HG03025 (cell line): ENCODE measurements at regions not wholly inside any gene's neighbourhood (a gene's known extent, or its start where the extent isn't known, plus 50 kb on each side); places are given as distances from the start of the nearest gene placed in this dataset.

Source experiments
- ATAC-seq: cut with Tn5 transposase; IDR thresholded peaks from one replicate; pipeline ENCODE4 v1.9.1; 2021; ENCODE audit warnings: mild to moderate bottlenecking, moderate library complexity; ENCODE audit not compliant: unreplicated experiment, low FRiP score

DNA sequence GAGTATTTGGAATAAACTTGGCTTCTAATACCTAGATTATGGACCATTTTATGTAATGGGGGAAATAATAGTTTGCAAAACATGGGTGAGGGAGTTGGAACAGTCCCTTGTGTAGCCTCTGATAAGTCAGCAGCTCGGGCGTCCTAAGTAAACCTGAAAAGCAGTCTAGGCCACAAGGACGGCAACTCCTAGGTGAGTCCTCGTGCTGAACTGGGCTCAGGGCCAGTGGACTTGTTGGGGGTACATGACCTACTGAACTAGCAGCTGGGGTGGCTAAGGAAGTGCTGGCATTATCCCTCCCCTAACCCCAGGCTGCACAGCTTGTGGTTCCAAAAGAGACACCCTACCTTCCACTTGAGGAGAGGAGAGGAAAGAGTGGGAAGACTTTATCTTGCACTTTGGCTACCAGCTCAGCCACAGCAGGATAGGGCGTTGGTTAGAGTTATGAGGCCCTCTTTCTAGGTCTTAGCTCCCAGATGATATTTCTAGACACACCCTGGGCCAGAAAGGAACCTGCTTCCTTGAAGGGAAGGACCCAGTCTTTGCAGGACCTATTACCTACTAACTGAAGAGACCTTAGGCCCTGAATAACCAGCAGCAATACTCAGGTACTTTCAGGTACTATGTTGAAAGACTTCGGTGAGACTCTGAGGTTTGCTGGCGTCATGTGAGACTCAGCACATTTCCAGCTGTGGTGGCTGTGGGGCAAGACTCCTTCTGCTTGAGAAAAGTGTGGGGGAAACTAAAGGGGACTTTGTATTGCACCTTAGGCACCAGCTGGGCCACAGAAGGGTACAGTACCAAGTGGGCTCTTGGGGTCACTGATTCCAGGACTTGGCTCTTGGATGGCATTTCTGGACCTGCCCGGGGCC, 71.0 kb downstream of the AQP4 start:
- no peak for ATAC-seq

DNA sequence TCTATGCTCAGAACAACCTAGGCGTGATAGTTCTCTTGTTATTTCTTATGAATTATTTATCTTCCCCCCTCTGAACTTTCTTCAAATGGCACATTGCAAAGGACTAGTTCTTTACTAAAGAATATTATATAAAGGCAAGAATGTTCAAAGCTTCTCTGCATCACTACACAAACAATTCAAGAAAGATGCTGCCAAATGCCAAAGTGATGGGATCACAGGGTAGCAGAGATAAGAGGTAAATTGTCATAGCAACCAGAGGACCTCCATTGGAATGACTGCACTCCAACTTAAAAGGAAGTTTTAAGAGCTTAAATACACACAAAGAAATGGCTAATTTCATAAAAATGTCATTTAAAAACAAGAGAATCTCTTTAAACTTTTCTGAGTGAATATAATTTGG, 72.8 kb downstream of the AQP4 start:
- no peak for ATAC-seq

DNA sequence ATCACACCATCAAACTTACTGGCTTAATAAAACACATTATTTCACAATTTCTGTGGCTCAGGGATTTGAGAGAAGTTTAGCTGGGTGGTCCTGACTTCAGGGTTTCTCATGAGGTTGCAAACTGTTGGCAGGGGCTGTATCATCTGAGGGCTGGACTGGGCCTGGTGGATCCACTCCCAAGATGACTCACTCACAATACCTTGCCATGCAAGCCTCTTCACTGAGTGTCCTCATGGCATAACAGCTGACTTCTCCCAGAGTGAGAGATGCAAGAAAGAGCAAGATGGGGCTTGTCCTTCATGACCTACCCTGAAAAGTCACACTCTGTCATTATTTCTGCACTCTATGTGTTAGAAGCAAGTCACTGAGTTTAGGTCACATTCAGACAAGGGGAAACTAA, 73.8 kb downstream of the AQP4 start:
- no peak for ATAC-seq

DNA sequence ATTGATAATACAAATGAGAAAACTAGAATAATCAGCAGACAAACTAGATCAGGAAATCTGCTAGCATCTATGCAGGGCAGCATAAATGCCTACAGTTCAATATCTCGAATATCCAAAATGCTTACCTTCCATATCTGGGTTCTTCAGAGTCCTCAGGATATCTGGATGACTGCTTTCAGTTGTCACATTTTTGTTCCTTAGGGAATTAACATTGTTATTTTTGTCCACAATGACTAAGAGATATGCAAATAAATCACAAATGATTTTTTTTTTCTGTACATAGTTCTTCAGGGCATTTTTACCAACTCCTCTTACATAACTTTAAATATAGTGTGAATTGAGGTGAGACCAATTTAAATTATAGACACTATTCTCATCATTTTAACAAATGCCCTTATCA, 80.9 kb downstream of the AQP4 start:
- ATAC-seq: no peak

DNA sequence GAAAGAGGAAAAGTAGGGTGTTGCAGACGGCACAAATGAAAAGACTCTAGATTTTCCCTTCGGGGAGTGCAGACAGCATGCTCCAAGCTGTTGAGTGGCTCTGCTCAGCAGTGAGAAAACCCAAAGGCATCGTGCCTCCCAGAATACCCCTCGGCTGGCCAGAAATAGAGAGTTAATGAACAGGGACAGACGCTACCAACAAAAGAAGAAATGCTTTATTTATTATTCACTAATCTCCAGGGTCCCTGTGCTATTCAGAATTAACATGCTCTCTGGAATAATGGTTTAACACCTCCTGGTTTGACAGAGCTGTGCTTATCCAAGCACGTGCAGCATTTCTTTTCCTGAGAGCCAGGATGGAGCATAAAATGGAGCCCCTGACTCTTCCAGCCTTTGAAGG, 82.3 kb downstream of the AQP4 start:
- ATAC-seq: no peak

DNA sequence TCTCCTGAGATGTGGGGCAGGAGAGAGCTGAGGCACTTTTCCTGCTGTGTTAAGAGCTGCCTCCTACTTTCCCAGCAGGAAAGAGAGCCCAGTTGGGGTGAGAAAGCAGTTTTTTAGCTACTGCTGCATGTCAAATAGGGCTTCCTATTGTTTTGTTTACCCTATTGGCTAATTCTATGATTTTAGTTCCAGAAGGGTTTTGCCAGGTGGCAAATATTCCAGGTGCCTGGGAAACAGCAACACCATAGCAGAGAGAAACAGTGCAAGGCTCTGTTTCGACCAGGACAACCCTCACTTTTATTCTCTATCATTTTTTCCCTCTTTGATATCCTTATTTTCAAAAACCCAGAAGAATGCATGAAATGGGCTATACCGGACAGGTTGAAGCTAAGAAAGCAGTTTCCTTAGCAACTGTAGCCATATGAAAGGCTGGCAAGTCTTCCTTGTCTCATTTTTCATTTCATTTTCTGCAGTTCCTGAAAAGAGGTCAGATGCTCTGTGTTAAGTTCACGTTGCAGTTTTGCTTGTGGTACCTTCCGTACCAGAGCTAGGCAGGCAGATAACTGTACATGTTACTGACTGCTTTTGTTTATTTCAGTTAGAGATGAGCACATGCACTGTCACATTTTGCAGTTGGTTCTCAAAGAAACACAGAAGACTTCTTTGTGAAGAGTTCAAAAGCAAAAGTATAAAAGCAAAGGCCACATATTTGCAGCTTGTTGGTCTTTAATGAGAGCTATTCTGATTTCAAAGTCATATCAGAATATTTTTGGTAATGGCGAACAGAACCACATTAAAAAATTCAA, 84.8 kb downstream of the AQP4 start:
- ATAC-seq: no peak

DNA sequence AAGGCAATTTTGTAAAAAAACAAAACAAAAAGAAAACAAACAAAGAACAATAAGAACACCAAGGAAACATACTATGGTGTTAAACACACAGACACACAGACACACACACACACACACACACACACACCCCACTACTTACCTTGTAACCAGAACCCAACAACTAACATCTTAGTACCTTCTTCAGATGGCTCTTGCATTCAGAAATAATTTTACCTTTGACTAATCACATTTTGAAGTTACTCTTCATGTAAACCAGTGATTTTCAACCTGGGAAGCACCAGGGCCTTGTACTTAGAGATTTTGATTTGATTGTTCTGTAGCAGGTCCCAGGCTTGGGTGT, 87.5 kb downstream of the AQP4 start:
- no peak for ATAC-seq

DNA sequence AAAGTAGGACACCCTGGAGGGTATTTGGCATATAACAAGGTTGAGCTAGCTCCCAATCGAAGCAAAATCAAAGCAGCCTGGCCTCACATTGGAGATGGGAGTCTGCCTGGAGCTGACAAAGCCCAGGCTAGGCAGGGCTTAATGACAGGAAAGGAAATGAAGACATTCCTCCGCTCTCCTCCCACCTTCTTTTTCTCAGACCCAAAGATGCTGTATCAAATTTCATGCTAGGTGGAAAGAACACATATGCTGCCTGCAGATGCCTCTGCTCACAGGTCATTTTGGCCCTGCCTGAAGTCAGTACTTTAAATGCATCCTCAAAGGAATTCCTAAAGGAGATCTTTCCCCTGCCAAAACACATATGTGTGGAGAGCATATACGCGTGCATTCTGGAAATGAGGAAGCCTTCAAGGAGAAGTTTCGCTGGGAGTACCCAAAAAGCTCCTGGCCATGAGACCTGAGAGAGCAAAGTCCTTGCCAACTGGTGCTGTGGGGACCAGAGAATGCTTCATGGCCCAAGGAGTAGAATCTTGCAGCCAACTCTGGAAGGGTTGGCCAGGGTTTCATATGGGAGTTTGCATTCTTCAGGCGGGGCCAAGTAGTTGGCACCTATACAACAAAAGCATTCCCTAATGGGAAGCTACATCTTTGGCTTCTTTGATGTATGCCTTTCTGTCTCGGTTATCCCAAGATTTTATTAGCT, 88.0 kb downstream of the AQP4 start:
- ATAC-seq: no peak

DNA sequence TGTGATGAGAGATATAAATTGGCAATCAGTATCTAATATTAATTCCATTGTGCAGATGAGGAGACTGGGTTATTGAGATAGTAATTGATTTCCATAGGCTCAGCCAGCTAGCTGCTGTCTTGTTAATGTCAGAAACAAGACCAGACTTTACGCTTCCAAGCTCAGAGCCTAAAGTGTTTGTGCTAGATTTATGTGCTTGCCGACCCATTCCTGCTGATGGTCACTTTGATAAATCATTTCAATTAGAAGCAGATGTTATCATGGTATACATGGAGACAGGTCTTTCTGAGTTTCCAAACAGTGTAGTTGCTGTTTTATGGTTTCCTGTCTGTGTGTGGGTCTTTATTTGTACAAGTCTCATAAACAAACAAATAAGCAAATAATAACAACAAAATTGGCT, 92.8 kb downstream of the AQP4 start:
- no peak for ATAC-seq

DNA sequence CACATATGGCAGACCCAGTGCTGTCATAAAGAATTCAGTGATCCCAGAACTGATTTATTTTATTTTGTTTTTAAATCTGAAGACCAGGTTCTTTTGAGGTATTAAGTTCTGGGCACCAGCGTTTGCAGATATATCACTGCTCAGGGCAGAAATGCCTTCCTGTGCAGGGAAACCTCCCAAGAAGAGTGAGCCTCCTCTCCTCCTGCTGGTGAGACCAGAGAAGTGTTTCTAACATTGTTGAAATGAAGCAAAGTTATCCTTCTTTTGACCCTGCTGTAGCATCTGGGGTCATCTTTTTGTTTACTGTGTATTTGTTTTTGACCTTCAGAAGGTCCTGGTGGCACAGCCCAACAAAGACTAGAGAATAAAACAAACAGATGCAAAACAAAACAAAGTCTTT, 94.0 kb downstream of the AQP4 start:
- no peak for ATAC-seq

DNA sequence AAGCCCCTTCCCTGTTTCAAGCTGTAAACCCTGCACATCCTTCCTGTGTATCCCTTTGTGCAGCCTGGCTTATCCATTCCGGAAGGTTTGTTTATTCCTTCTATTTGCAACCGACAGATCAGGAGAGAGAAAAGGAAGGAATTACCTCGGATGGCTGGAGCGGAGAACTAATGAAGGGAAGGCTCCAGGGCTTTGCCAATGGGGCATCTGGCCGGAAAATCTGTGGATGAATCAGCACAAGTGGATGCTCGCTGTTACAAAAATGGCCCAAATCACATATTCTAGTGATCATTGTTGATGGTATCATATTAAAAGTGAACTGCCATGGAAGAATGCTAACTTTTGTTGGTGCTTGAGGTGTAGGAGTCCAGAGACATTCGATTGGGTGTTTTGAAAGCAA, 97.1 kb downstream of the AQP4 start:
- no peak for ATAC-seq

DNA sequence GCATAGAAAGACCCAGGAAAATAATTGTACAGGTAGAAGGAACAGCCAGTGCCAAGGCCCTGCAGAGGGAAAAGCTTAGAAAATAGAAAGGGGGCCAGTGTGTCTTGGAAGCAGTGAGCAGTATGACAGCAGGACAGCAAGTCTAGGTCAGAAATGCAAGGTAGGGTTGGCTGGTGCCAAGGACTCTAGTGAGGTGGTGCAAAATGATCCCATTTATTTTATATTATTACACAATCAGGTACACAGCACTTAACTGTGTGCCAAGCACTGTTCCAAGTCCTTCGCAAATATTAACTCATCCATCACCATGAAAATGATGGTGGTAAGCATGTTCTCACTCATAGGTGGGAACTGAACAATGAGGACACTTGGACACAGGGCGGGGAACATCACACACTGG, 100.0 kb downstream of the AQP4 start:
- no peak for ATAC-seq

DNA sequence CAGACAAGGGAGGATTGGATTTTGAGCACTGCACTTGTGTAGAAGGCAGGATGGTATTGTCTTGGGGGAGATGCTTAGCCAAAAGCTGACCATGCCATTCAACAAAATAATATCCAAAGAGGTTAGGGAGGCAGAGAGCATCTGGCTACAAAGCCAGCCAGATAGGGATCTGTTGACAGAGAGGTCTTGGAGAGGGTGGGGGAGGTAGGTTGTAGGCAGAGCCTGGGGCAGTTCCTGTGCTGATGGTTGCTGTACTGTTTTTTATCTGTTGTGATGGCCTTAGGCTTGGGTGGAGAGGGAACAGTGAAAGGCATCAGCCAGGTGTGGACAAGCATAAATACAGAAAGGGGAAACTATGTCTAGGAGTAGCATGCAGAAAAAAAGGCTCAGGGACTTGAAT, 100.9 kb downstream of the AQP4 start:
- no peak for ATAC-seq

DNA sequence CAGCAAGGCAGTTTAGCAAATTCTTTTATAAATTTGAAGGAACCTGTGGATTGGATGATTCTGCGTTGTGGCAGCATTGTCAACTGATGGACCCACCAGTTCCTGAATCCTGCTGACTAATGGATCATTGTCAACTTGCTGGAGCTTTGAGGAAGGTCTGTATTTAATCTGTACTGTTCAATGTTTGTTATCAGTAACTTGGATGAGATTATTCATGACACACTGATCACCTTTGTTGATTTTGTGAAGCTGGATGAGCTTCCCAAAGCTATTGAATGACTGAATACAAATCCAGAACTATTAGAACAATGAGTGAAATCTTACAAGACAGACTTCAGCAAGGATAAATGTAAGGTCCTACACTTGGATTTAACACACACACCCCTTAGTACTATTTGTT, 101.3 kb downstream of the AQP4 start:
- ATAC-seq: no peak

DNA sequence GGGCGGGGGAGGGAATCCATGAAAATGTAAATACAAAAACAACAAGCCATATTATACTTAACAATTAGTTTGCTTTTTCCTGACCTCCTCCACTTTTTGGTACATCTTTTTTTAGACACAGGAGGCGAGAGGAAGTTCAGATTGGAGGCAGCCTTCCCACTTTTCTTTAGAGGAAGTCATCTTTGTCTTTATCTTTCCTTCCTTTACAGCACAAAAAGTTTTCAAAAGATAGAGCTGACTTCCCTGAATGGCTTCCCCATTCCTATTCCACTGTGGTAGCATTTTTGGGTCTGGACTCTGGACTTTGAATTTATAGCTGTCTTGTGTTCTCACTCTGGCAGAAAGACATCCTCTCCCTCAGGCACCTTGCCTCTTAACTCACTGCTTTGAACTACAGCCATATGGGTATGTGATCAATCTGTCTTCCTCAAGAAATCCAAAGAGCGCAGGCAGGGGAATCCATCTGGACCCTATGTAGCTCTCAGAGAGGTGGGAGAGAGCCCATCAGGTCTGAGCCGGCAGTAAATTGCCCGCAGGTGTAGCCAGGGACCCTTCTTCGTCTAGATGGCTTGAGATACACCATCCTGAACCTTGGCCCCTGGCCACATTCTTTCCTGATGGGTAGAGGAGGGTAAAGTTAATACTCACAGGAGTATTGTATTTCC, 101.9 kb downstream of the AQP4 start:
- ATAC-seq: no peak

DNA sequence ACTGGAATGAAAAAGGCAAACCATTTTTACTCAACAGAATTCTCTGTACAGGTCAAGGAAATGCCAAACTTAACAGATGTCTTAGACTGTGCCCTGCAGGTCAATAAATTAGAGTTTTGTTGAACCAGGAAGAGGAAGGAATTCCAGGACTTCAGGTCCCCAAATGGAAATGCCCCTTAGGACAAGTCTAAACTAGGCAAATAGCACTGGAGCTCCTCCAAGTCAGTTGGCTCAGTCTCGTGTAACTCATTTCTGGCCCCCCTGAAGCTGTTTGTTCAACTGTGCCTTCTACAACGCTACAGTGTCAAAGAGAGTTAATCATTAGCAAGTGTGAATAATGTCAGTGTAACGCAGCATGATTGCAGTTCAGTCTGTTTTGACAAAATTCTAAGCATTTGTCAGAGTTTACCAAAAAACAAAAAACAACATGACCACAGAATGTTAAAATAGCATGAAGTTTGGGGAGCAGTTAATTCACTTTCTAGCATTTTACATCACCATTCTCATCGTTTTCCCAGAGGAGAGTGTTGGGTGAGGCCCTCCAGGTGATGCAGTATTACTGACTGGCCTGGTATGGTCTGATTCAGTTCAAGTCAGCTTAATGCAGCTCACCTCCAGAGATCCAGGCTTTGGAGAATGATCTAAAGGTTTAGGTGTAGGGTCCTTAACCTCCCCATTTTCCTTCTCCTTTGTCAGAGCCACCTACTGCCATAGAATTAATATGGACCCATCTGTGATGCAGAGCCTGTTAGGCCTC, 108.1 kb downstream of the AQP4 start:
- ATAC-seq: no peak

DNA sequence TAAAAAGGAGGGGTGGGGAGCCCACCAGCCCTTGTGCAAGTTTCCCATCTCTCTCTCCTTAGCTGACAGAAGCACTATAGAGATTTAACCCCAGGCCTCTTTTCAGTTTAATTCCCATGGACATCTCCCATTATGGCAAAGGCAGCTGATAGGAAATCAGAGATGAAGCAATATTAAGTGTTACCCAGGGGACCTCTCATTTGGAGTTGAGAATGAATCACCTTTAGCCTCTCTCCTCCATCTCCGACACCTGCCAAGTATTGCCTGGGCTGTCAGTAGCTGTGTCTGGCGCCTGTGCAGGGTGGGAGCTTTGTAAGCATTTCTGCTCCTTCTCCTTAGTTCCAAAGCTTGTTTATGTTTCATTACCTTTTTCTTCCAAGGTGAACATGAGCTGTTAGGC, 109.0 kb downstream of the AQP4 start:
- no peak for ATAC-seq

DNA sequence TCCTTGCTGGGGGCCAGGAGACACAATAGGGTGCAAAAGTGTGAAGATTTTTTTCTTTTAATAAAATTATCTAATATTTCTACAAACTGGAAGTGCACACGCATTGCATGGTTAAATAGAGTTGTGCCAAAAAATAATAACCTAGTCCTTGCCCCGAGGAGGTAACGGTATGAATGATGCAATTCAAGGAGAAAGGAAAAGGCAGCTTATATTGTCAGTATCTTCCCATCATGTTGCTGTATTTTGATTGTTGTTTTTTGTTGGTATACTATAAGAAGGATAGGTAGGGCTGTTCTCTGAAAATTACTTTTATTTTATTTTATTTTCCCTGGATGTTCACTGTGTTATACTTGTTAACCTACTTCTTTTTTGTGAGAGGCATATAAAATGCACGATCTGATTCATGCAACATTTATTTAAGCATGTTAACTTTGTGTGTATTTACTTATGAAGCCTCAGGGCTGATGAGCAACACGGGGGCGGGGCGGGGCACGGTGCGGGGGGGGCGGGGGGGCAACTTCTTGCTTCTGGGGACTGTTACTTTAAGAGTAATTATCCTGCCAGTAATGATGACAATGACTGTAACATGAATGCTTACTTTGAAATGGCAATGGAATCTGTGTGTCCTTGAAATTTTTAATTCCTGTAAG, 118.6 kb downstream of the AQP4 start:
- ATAC-seq: no peak

DNA sequence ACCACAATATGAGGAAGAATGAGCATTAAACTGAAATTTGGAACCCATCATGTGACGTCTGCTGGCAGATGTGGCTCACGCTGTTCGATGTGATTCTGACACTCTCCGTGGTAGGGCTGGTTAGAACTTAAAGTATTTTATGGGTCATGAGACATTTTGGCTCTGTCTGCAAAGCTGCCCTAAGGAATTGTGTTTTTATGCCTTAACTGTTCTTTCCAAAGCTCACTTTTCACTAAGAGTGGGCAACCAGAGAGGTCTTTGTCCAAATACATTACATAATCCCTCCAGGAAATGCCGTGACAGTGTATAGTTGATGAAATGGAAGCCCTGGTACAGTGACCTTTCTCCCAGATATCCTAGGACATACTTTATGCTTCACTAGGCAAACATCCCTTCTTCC, 119.1 kb downstream of the AQP4 start:
- no peak for ATAC-seq
